ENCODE measurements at regions not wholly inside any gene's neighbourhood (a gene's known extent, or its start where the extent isn't known, plus 50 kb on each side); places are given as distances from the start of the nearest gene placed in this dataset.
"Not testable (repeated sequence)": the region's sequence is repeated elsewhere in the genome, so short reads cannot be mapped to it uniquely, and the experiment has no call there.

DNA sequence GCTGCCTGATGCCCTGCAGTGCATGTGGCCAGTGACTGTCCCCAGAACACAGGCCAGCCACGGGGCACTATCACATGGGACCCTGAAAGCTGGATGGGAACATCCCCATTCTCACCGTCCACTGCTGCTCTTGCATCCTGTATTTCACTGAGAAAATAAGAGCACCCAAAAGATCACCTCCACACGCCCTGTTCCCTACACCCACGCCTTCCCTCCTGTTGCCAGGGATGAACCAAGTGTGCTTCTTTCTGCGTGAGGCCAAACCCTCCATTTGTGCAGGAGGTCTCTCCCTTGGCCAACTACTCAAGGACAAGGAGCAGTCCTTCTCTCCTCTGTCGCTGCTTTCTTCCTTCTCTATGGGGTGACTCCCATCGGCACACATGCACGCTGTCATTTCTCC is 118.3 kb downstream of the LRRC37A3 start:
- not testable (repeated sequence) for DNase-seq

DNA sequence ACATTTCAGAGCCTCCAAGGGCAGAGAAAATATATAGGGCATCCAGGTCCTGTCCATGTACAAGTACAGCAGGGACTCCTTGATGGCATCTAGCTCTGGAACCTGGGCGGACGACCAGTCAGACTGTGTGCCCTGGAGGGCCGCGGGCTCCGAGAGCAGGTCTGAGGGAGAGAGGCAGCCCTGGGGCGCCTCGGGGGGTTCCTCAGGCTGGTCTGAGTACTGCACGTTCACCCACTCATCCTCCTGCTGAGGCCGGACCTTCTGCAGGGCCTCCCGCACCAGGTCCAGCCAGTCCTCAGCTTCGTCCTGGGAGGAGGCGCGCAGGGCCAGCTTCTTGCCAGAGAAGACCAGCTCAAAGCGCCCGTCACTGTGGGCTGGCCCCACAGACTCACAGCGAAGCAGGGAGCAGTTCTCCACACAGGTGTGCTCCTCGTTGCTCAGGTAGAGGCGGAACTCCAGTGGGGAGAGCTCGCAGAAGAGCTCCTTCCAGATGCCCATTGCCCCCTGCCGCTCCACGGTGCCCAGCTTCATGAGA is 118.8 kb downstream of the LRRC37A3 start:
- not testable (repeated sequence) for DNase-seq

DNA sequence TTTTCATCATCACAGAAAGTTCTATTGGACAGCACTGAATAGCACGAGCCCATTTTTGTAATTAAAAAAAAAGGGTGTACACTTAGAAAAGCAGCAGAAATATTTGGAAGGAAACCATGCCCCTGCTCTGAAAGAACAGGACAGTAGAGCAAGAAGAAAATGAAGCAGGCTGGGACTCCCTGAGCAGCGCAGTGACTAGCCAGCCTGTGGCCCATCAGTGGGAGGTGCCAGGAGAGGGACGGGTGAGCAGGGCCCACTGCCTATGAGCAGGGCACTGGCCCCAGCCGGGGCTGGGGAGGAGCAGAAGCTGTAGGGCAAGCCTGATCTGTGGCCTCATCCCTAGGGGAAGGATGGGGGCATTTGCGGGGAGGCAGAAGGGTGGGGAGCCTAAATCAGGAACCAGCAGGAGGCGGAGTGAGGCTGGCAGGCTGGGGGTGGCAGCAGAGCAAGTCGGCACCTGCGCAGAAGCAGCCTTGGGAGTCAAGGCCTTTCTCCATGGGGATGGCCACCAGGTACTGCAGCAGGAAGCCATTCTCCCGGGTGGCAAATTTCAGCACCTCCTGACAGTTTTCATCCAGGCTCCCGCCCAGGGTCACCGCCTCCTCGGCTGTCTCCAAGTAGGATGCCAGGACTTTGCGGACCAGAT is 119.6 kb downstream of the LRRC37A3 start:
- not testable (repeated sequence) for DNase-seq

GRCh38 chr17:64798961-64799360 is 120.3 kb downstream of the LRRC37A3 start:
- DNase-seq: not testable (repeated sequence)

DNA sequence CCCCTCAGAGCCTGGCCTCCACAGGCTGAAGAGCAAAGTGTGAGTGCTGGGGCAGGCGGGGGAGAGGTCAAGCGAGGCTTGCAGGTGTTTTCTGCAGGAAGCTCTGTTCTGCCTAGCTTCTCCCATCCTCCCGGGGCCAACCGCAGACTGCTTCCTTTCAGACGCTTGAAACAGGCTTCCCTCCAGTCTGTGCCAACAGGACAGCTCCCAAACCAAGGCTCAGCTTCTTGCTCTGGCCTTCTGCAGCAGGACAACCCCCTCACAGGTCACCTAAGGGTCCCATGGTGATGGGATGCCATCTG is 120.8 kb downstream of the LRRC37A3 start:
- not testable (repeated sequence) for DNase-seq

DNA sequence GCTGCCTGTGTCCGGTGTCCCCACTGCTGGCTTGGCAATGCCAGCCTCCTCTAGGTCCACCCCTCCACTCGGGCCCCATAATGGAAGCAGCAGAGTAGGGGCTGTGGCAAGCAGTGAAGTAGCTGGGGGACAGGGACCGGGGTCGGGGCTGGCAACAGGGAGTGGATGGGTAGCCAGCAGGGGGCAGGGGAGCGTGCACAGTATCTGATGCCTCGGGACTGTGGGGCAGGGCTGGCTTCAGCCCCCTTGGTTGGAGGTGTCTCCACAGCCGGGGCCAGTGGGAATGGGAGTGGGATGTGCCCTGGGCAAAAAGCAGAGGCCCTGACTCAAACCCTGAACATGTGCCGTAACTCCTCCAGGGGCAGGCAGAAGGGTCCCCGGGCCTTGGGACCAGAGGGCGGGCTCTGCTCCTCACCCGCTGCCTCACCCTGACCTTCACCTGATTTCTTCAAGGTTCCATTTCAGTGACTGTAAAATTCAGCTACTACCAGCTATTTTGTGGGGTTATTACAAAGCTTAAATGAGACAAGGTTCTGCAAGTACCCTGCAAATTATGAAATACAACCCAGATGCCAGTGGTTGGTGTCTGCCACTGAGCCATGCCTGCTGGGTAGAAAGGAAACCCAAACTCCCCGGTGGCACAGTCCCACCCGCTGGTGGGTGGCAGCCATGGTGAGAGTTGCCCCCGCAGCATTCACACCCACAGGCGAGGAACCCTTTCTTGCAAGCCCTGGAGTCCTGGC is 121.4 kb downstream of the LRRC37A3 start:
- DNase-seq: not testable (repeated sequence)

DNA sequence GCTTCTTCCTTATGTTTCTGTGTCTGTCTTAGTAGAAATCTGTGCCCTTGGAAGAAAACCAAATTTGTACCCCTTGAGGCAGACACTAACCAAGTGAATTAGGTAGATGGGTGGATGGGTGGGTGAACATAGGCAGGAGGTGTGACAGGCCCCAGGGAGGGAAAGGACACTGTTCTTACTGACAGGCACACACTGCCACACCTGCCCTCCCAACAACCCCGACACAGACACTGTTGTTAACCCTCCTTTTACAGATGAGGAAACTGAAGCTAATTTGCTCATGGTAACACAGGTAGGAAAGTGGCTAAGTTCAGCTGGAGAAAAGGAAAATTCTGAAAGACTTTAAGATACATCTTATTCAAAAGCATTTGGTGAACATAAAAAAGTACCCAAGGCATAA is 123.9 kb downstream of the LRRC37A3 start:
- DNase-seq: not testable (repeated sequence)

DNA sequence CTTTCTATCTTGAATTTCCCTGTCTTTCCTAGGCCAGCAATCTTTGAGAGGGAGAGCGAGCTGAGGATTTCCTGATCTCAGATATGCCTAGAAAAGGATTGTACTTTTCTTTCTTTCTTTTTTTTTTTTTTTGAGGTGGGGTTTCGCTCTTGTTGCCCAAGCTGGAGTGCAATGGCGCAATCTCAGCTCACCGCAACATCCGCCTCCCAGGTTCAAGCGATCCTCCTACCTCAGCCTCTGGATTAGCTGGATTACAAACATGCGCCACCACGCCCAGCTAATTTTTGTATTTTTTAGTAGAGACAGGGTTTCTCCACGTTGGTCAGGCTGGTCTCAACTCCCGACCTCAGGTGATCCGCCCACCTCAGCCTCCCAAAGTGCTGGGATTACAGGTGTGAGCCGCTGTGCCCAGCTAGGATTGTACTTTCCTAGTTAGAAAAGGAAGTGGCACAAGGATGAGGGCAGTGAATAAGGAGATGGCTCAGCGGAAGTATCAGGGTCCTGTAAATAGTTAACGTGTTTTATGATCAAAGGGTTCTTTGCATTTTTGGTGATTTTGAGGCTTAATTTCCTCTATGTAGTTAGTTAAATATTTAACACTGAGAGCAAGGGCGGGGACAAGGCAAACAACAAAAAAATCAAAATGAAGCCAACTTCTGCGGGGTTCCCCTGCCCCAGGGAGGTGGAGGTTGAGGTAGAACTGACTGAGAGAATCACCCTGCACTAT is 124.6 kb downstream of the LRRC37A3 start:
- not testable (repeated sequence) for DNase-seq

DNA sequence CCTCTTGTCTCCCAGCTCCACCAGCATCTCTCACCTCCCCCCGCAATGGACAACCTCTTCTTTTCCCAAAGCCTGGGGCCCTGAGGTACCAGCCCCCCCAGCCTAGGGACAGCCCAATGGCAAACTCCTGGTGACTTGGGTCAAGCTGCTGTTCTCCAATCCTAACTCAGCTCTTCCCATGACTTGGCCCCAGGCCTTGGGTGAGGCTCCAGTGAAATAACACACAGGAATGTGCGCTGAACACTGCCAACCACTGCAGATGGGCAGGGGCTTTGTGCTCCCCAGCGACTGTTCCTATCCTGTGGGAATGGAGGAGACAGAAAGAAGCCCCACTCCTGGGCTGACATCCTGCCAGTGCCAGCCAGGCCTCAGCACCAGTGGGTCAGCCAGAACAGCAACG is 125.2 kb downstream of the LRRC37A3 start:
- not testable (repeated sequence) for DNase-seq

DNA sequence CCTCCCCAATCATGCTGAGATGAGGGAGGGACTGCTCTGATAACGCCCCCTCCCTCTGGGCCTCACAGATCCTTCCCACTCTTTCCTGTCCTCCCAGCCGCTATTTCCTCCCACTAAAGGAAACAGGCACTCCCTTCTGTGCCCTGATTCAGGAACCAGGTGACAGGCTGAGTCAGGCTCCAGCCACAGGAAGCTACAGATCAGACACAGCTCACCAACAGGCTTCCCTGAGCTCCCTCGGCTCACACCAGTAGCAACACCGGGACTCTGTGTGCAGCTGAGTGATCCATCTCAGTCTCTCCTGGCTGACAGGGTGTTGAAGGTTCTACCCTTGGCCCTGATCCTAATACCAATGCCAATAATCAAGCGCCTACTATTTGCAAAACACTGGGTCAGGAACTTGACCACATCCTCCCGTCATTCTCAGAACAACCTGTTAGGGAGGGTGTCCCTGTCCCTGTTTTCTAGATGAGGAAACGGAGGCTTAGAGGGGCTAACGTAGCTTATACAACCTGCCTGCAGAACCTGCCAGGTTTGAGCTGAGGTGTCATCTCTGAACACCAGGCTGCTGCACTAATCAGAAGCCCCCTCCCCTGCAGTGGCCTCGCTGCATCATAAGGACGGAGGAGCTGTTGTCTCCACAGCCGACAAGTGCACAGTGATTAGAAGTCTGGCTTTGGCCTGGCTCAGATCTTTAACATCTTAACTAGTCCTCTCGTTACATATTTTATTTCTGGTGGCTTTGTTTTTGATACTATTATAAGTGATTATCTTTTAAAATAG is 126.3 kb downstream of the LRRC37A3 start:
- DNase-seq: peak; percentile 17

DNA sequence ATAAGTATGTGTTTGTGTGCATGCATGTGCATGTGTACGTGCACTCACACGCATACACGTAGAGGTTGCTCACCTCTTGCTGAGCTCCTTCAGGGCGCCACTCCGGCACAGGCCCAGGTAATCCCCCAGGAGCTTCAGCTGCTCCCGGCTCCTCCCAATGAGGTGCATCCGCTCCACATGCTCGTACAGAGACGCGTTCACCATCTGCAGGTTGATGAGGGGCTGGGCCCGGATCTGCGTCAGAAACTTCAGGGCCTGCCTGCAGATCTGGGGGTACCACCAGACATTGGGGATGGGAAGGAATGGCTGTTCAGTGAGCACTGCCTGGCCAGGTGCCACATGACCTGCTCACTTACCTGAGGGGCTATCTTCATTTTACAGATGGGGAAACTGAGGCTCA is 127.0 kb downstream of the LRRC37A3 start:
- not testable (repeated sequence) for DNase-seq

- DNase-seq: not testable (repeated sequence)
Measured at GRCh38 chr17:64791691-64792090, 127.6 kb downstream of the LRRC37A3 start.

GRCh38 chr17:64791226-64791625 is 128.1 kb downstream of the LRRC37A3 start:
- DNase-seq: not testable (repeated sequence)

GRCh38 chr17:64790690-64791089 is 128.6 kb upstream of the SMURF2 start:
- not testable (repeated sequence) for DNase-seq

DNA sequence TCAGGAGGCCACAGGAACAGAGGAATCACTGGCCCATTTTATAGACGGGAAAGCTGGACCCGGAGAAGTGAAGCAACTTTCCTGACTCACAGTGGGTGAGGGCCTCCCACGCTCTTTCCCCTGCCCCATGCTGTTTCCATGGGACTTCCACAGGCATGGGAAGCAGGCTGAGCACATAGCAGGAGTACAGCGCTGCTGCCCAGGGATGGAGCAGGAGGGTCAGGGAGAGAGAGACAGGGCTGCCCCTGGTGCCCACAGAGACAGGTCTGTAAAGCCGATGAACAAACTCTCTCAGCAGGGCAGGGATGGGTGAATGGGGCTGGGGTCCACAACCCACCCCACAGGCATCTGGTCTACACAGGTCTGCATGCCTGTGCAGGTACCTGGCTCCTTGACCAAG is 128.1 kb upstream of the SMURF2 start:
- not testable (repeated sequence) for DNase-seq

- not testable (repeated sequence) for DNase-seq
Measured at GRCh38 chr17:64789061-64789445, 126.9 kb upstream of the SMURF2 start.

GRCh38 chr17:64788286-64789060 is 126.4 kb upstream of the SMURF2 start:
- no peak for DNase-seq

- DNase-seq: no peak
Measured at GRCh38 chr17:64787921-64788271, 125.8 kb upstream of the SMURF2 start.

DNA sequence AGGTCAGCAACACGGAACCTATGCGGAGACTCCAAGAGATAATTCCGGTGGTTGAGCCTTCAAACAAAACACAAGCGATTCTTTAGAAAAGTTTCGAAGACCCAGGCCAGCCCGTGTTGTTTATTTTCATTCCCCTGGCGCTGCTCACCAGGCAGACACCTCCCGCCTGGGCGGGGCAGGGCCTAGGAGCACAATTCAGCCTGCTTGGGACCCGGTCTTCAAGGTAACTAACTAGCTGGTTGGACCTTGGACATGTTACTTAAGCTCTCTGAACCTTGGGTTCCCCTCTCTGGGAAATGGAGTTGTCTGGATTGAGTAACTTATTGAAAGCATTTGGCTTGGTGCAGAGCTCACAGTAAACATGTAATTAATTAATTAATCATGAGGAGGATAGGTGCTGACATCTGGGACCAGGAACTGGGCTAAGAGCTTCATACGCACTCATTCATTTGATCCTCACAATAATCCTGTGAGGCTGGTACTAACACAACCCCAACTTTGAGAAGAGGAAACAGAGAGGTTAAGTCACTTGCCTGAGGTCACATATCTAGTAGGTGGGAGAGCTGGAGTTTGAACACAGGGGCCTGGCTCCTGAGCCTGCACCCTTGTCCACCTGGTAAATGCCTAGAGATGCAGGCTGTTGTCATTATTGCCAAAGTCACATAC is 125.3 kb upstream of the SMURF2 start:
- no peak for DNase-seq

GRCh38 chr17:64786337-64786736 is 124.2 kb upstream of the SMURF2 start:
- DNase-seq: no peak

GRCh38 chr17:64785011-64785421 is 122.9 kb upstream of the SMURF2 start:
- DNase-seq: no peak

All from KG1 (cell line).